ENCODE measurements at regions not wholly inside any gene's neighbourhood (a gene's known extent, or its start where the extent isn't known, plus 50 kb on each side); places are given as distances from the start of the nearest gene placed in this dataset.
"Not testable (repeated sequence)": the region's sequence is repeated elsewhere in the genome, so short reads cannot be mapped to it uniquely, and the experiment has no call there.

GRCh38 chr21:15449556-15449955 lies 280.2 kb upstream of the USP25 start:
- ATAC-seq (no peak), DNase-seq (no peak)
- CTCF ChIA-PET, result no interaction called here
- no peak overlapping the region for H3K4me3 ChIP-seq (ENCODE audit: low read length)
- no peaks in the 10 kb centered on the region for H3K27me3 ChIP-seq (ENCODE audit: control insufficient read depth in 2 of 2, insufficient read depth in 2 of 2, low read length in 2 of 2)
- H3K4me3 Mint-ChIP-seq, result no peak overlapping the region
- H3K27ac ChIP-seq (ENCODE audit: low read depth, low read length), result no peak overlapping the region
- POLR2A ChIA-PET, result no interaction called here
- H3K9me3 Mint-ChIP-seq, result peaks cover 0 to 15% (median 2%) of the 10 kb centered on the region in 11 donors
- H3K36me3 ChIP-seq (ENCODE audit: control insufficient read depth in 2 of 3, insufficient read depth in 3 of 3, low read length in 3 of 3), result no peaks in the 10 kb centered on the region
- peaks cover 0 to 5% (median 0%) of the 10 kb centered on the region in 5 donors for H3K36me3 Mint-ChIP-seq
- H3K9me3 ChIP-seq (ENCODE audit: control insufficient read depth in 2 of 3, low read length in 3 of 3), result no peaks in the 10 kb centered on the region
- H3K27ac Mint-ChIP-seq, result no peak overlapping the region
- intact Hi-C loops (cut with micrococcal nuclease), result no loop called here
- H3K4me1 ChIP-seq (ENCODE audit: control insufficient read depth in 2 of 2, insufficient read depth in 2 of 2, low read length in 2 of 2), result no peaks in the 10 kb centered on the region
- peaks cover 0 to 3% (median 0%) of the 10 kb centered on the region in 7 donors for H3K4me1 Mint-ChIP-seq
- no peaks in the 10 kb centered on the region for H3K27me3 Mint-ChIP-seq

- peaks cover 0 to 10% (median 1%) of the 10 kb centered on the region in 11 donors for H3K9me3 Mint-ChIP-seq
- H3K4me3 ChIP-seq (ENCODE audit: low read length), result no peak overlapping the region
- CTCF ChIA-PET, result no interaction called here
These were observed 276.5 kb upstream of the USP25 start for GRCh38 chr21:15453261-15453660.

GRCh38 chr21:15453785-15454184 lies 276.0 kb upstream of the USP25 start:
- H3K4me3 ChIP-seq (ENCODE audit: low read length); H3K36me3 ChIP-seq (ENCODE audit: control insufficient read depth in 2 of 3, insufficient read depth in 3 of 3, low read length in 3 of 3); H3K4me1 ChIP-seq (ENCODE audit: control insufficient read depth in 2 of 2, insufficient read depth in 2 of 2, low read length in 2 of 2); DNase-seq; ATAC-seq; H3K27me3 Mint-ChIP-seq; H3K27me3 ChIP-seq (ENCODE audit: control insufficient read depth in 2 of 2, insufficient read depth in 2 of 2, low read length in 2 of 2); H3K9me3 Mint-ChIP-seq; intact Hi-C loops (cut with micrococcal nuclease); CTCF ChIA-PET; H3K27ac Mint-ChIP-seq; H3K27ac ChIP-seq (ENCODE audit: low read depth, low read length); H3K4me1 Mint-ChIP-seq; H3K4me3 Mint-ChIP-seq; H3K9me3 ChIP-seq (ENCODE audit: control insufficient read depth in 2 of 3, low read length in 3 of 3); POLR2A ChIA-PET; H3K36me3 Mint-ChIP-seq: not testable (repeated sequence)

More at GRCh38 chr21:15453261-15453660, 276.5 kb upstream of the USP25 start:
- POLR2A ChIA-PET, result no interaction called here
- ATAC-seq, result no peak
- Histone ChIP-seq H3K36me3 (ENCODE audit: control insufficient read depth in 2 of 3, insufficient read depth in 3 of 3, low read length in 3 of 3) (no peaks in the 10 kb centered on the region), H3K4me1 (ENCODE audit: control insufficient read depth in 2 of 2, insufficient read depth in 2 of 2, low read length in 2 of 2) (no peaks in the 10 kb centered on the region), H3K9me3 (ENCODE audit: control insufficient read depth in 2 of 3, low read length in 3 of 3) (no peaks in the 10 kb centered on the region), H3K27ac (ENCODE audit: low read depth, low read length) (no peak overlapping the region), H3K27me3 (ENCODE audit: control insufficient read depth in 2 of 2, insufficient read depth in 2 of 2, low read length in 2 of 2) (no peaks in the 10 kb centered on the region)
- intact Hi-C loops (cut with micrococcal nuclease), result no loop called here
- H3K27me3 Mint-ChIP-seq, result no peaks in the 10 kb centered on the region
- DNase-seq, result no peak
- peaks cover 0 to 5% (median 0%) of the 10 kb centered on the region in 5 donors for H3K36me3 Mint-ChIP-seq
- H3K4me3 Mint-ChIP-seq, result no peak overlapping the region
- H3K27ac Mint-ChIP-seq, result no peak overlapping the region
- H3K4me1 Mint-ChIP-seq, result no peaks in the 10 kb centered on the region

- H3K27me3 Mint-ChIP-seq; intact Hi-C loops (cut with micrococcal nuclease); CTCF ChIA-PET; DNase-seq; H3K4me3 ChIP-seq (ENCODE audit: low read length); H3K27me3 ChIP-seq (ENCODE audit: control insufficient read depth in 2 of 2, insufficient read depth in 2 of 2, low read length in 2 of 2); H3K36me3 Mint-ChIP-seq; H3K4me1 Mint-ChIP-seq; H3K27ac Mint-ChIP-seq; ATAC-seq; POLR2A ChIA-PET; H3K36me3 ChIP-seq (ENCODE audit: control insufficient read depth in 2 of 3, insufficient read depth in 3 of 3, low read length in 3 of 3); H3K4me3 Mint-ChIP-seq; H3K4me1 ChIP-seq (ENCODE audit: control insufficient read depth in 2 of 2, insufficient read depth in 2 of 2, low read length in 2 of 2); H3K9me3 ChIP-seq (ENCODE audit: control insufficient read depth in 2 of 3, low read length in 3 of 3); H3K9me3 Mint-ChIP-seq; H3K27ac ChIP-seq (ENCODE audit: low read depth, low read length): not testable (repeated sequence)
These were observed 274.9 kb upstream of the USP25 start for GRCh38 chr21:15454931-15455330.

GRCh38 chr21:15455819-15456462 lies 273.8 kb upstream of the USP25 start:
- no peak overlapping the region for H3K27ac Mint-ChIP-seq
- no peak overlapping the region for H3K4me3 ChIP-seq (ENCODE audit: low read length)
- ChIA-PET POLR2A (no interaction called here), CTCF (interaction anchor here (1.2 kb wide), 1 partner anchor 9 kb away, joined by 3 read pairs; no protein-coding TSS in a partner anchor)
- intact Hi-C loops (cut with micrococcal nuclease), result no loop called here
- H3K27ac ChIP-seq (ENCODE audit: low read depth, low read length), result no peak overlapping the region
- H3K36me3 Mint-ChIP-seq, result no peaks in the 10 kb centered on the region
- ATAC-seq, result no peak
- no peaks in the 10 kb centered on the region for H3K4me1 ChIP-seq (ENCODE audit: control insufficient read depth in 2 of 2, insufficient read depth in 2 of 2, low read length in 2 of 2)
- DNase-seq, result no peak
- no peaks in the 10 kb centered on the region for H3K9me3 ChIP-seq (ENCODE audit: control insufficient read depth in 2 of 3, low read length in 3 of 3)
- H3K36me3 ChIP-seq (ENCODE audit: control insufficient read depth in 2 of 3, insufficient read depth in 3 of 3, low read length in 3 of 3), result no peaks in the 10 kb centered on the region
- no peaks in the 10 kb centered on the region for H3K27me3 ChIP-seq (ENCODE audit: control insufficient read depth in 2 of 2, insufficient read depth in 2 of 2, low read length in 2 of 2)
- no peak overlapping the region for H3K4me3 Mint-ChIP-seq
- peaks cover 0 to 4% (median 0%) of the 10 kb centered on the region in 5 donors for H3K27me3 Mint-ChIP-seq
- H3K4me1 Mint-ChIP-seq, result no peaks in the 10 kb centered on the region
- H3K9me3 Mint-ChIP-seq, result peaks cover 0 to 1% (median 0%) of the 10 kb centered on the region in 11 donors

- H3K27ac ChIP-seq (ENCODE audit: low read depth, low read length), result no peak overlapping the region
These were observed 271.8 kb upstream of the USP25 start for GRCh38 chr21:15457965-15458364.

GRCh38 chr21:15462092-15462491 lies 267.7 kb upstream of the USP25 start:
- Histone ChIP-seq H3K9me3 (ENCODE audit: control insufficient read depth in 2 of 3, low read length in 3 of 3) (no peaks in the 10 kb centered on the region), H3K4me1 (ENCODE audit: control insufficient read depth in 2 of 2, insufficient read depth in 2 of 2, low read length in 2 of 2) (no peaks in the 10 kb centered on the region), H3K27ac (ENCODE audit: low read depth, low read length) (no peak overlapping the region), H3K27me3 (ENCODE audit: control insufficient read depth in 2 of 2, insufficient read depth in 2 of 2, low read length in 2 of 2) (no peaks in the 10 kb centered on the region), H3K36me3 (ENCODE audit: control insufficient read depth in 2 of 3, insufficient read depth in 3 of 3, low read length in 3 of 3) (no peaks in the 10 kb centered on the region), H3K4me3 (ENCODE audit: low read length) (no peak overlapping the region)
- ChIA-PET POLR2A (no interaction called here), CTCF (no interaction called here)
- ATAC-seq (no peak), DNase-seq (no peak)
- no peaks in the 10 kb centered on the region for H3K36me3 Mint-ChIP-seq
- H3K27ac Mint-ChIP-seq, result no peak overlapping the region
- no peaks in the 10 kb centered on the region for H3K4me1 Mint-ChIP-seq
- H3K27me3 Mint-ChIP-seq, result peaks cover 0 to 13% (median 0%) of the 10 kb centered on the region in 5 donors
- H3K4me3 Mint-ChIP-seq, result no peak overlapping the region
- intact Hi-C loops (cut with micrococcal nuclease), result no loop called here
- peaks cover 0 to 2% (median 0%) of the 10 kb centered on the region in 11 donors for H3K9me3 Mint-ChIP-seq

More at GRCh38 chr21:15457965-15458364, 271.8 kb upstream of the USP25 start:
- intact Hi-C loops (cut with micrococcal nuclease), result no loop called here
- no peaks in the 10 kb centered on the region for H3K36me3 ChIP-seq (ENCODE audit: control insufficient read depth in 2 of 3, insufficient read depth in 3 of 3, low read length in 3 of 3)
- DNase-seq (no peak), ATAC-seq (no peak)
- Mint-ChIP-seq H3K9me3 (peaks cover 0 to 1% (median 0%) of the 10 kb centered on the region in 11 donors), H3K27ac (no peak overlapping the region), H3K4me1 (no peaks in the 10 kb centered on the region), H3K27me3 (peaks cover 0 to 12% (median 0%) of the 10 kb centered on the region in 5 donors), H3K4me3 (no peak overlapping the region), H3K36me3 (no peaks in the 10 kb centered on the region)
- ChIA-PET POLR2A (no interaction called here), CTCF (no interaction called here)
- H3K27me3 ChIP-seq (ENCODE audit: control insufficient read depth in 2 of 2, insufficient read depth in 2 of 2, low read length in 2 of 2), result no peaks in the 10 kb centered on the region
- no peak overlapping the region for H3K4me3 ChIP-seq (ENCODE audit: low read length)
- H3K4me1 ChIP-seq (ENCODE audit: control insufficient read depth in 2 of 2, insufficient read depth in 2 of 2, low read length in 2 of 2), result no peaks in the 10 kb centered on the region
- H3K9me3 ChIP-seq (ENCODE audit: control insufficient read depth in 2 of 3, low read length in 3 of 3), result no peaks in the 10 kb centered on the region
